Ovary (tissue), 3 donors: ENCODE measurements at regions not wholly inside any gene's neighbourhood (a gene's known extent, or its start where the extent isn't known, plus 50 kb on each side); places are given as distances from the start of the nearest gene placed in this dataset.

Experiments
- CTCF ChIP-seq, 3 donors: fragments of 450-650 bp in 2 of 3; fragments of 200-600 bp in 1 of 3; IDR thresholded peaks; one replicate each; pipeline versions ENCODE4 v1.5.1 to v1.8.0; 2016 to 2022; ENCODE audit warnings: antibody characterized with exemption in 3 of 3, mild to moderate bottlenecking in 1 of 3
- EP300 ChIP-seq: sonication (generic); formaldehyde crosslinking; IDR thresholded peaks from one replicate; pipeline ENCODE4 v1.6.1; 2017; ENCODE audit warnings: antibody characterized with exemption
- donor health status: DM: no; HTN: no; CAD: no.

DNA sequence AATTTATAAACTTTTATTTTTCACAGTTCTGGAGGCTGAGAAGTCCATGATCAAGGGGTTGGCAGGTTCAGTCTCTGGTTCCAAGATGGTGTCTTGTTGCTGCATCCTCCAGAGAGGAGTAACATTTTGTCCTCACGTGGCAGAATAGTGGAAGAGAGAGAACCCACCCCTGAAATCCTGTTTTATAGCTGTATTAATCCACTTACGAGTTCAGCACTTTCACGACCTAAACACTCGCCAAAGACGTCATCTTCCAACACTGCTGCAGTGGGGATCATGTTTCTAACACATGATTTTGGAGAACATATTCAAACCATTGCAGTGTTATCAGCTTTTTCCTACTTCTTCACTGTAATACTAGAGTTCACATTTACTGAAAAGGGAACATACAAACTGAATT, 233.0 kb upstream of the ATP10B start:
- no peak for TF ChIP-seq CTCF (IDR thresholded peaks at IDR 0.05)
- no peak for TF ChIP-seq EP300
